RWPE2 (cell line): ENCODE measurements at regions not wholly inside any gene's neighbourhood (a gene's known extent, or its start where the extent isn't known, plus 50 kb on each side); places are given as distances from the start of the nearest gene placed in this dataset.
"Not testable (repeated sequence)": the region's sequence is repeated elsewhere in the genome, so short reads cannot be mapped to it uniquely, and the experiment has no call there.

Experiments used
- ATAC-seq: fragments of 200-7000 bp; cut with Tn5 transposase; 3 replicates; pipeline ENCODE4 v1.9.1; 2021; ENCODE audit warnings: low read depth
- DNase-seq: peaks from one replicate; pipeline ENCODE4 v3.0.0-alpha.2; 2020; ENCODE audit warnings: low spot score
- H3K27ac ChIP-seq: fragments of 450-650 bp; 2 replicates; pipeline ENCODE4 v1.5.1; 2017; ENCODE audit warnings: mild to moderate bottlenecking; ENCODE audit not compliant: poor library complexity, severe bottlenecking
- H3K27me3 ChIP-seq: fragments of 250-450 bp; sonication (Bioruptor Pico); 2 replicates; pipeline ENCODE4 v1.5.1; 2021; ENCODE audit warnings: mild to moderate bottlenecking, moderate library complexity; ENCODE audit not compliant: insufficient read depth, poor library complexity, severe bottlenecking
- H3K36me3 ChIP-seq: fragments of 250-450 bp; sonication (Bioruptor Pico); 2 replicates; pipeline ENCODE4 v1.5.1; 2020; ENCODE audit warnings: low read depth, mild to moderate bottlenecking, moderate library complexity
- H3K4me1 ChIP-seq: fragments of 250-450 bp; sonication (Bioruptor Pico); 2 replicates; pipeline ENCODE4 v1.5.1; 2021; ENCODE audit warnings: mild to moderate bottlenecking, moderate library complexity; ENCODE audit not compliant: insufficient read depth, poor library complexity, severe bottlenecking
- H3K4me3 ChIP-seq: fragments of 250-450 bp; sonication (Bioruptor Pico); 2 replicates; pipeline ENCODE4 v1.5.1; 2021; ENCODE audit warnings: mild to moderate bottlenecking, moderate library complexity; ENCODE audit not compliant: severe bottlenecking
- H3K9me3 ChIP-seq: fragments of 250-450 bp; sonication (Bioruptor Pico); 2 replicates; pipeline ENCODE4 v1.5.1; 2021; ENCODE audit warnings: mild to moderate bottlenecking, moderate library complexity; ENCODE audit not compliant: severe bottlenecking
- TF ChIP-seq, protein P1 (sequence below): fragments of 450-650 bp; IDR thresholded peaks from one replicate; pipeline ENCODE4 v1.5.1; 2017; ENCODE audit warnings: mild to moderate bottlenecking, moderate library complexity; ENCODE audit not compliant: poor library complexity, severe bottlenecking

DNA sequence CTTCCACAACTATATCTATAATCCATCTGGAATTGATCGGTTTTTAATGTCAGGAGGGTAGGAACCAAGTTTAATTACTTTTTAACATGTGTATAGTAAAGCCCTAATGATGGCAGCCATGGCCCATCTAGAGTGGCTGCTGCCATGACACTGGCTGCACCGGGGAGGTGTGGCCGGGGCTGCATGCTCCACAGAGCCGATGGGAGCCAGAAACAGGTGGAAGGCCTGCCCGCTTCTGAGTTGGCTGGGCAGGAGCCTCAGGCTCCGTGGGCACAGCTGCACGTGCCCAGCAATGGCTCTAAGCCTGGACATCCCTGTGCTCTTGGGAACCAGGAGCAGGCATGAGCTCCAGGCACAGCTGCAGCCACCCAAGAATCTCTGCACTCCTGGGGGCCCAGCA, 73.0 kb downstream of the GBP6 start:
- TF ChIP-seq, protein P1, sequence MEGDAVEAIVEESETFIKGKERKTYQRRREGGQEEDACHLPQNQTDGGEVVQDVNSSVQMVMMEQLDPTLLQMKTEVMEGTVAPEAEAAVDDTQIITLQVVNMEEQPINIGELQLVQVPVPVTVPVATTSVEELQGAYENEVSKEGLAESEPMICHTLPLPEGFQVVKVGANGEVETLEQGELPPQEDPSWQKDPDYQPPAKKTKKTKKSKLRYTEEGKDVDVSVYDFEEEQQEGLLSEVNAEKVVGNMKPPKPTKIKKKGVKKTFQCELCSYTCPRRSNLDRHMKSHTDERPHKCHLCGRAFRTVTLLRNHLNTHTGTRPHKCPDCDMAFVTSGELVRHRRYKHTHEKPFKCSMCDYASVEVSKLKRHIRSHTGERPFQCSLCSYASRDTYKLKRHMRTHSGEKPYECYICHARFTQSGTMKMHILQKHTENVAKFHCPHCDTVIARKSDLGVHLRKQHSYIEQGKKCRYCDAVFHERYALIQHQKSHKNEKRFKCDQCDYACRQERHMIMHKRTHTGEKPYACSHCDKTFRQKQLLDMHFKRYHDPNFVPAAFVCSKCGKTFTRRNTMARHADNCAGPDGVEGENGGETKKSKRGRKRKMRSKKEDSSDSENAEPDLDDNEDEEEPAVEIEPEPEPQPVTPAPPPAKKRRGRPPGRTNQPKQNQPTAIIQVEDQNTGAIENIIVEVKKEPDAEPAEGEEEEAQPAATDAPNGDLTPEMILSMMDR, result no peak
- no peak for ATAC-seq
- H3K27me3 ChIP-seq, result no peaks in the 10 kb centered on the region
- no peaks in the 10 kb centered on the region for H3K36me3 ChIP-seq
- H3K9me3 ChIP-seq, result no peaks in the 10 kb centered on the region
- no peaks in the 10 kb centered on the region for H3K4me1 ChIP-seq
- H3K27ac ChIP-seq, result no peak overlapping the region
- no peak overlapping the region for H3K4me3 ChIP-seq
- no peak for DNase-seq

DNA sequence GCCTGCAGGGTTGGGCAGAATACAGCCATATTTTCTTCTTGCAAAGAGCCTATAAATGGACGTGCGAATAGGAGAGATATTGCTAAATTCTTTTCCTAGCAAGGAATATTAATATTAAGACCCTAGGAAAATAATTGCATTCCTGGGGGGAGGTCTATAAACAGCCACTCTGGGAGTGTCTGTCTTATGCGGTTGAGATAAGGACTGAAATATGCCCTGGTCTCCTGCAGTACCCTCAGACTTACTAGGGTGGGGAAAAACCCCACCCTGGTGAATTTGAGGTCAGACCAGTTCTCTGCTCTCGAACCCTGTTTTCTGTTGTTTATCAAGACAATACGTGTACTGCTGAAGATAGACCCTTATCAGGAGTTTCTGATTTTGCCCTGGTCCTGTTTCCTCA, 74.4 kb downstream of the GBP6 start:
- H3K9me3 ChIP-seq, H3K4me3 ChIP-seq, H3K4me1 ChIP-seq, H3K36me3 ChIP-seq, DNase-seq, H3K27ac ChIP-seq, ATAC-seq, H3K27me3 ChIP-seq: not testable (repeated sequence)

DNA sequence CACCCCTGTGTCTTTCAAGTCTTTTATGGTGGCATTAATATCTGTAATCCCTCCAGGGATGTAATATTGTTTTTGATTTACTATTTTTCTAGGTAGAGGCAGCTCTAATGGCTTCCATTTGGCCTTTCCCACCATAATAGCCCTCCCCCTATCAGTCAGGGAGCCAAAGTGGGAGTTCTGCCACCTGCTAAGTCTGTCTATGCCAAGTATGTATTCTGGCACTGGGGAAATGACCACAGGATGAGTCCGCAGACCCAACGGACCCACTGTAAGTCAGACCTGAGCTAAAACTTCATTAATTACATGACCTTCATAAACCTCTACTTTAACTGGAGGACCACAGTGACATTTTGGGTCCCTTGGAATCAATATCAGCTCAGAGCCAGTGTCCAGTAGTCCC, 77.1 kb downstream of the GBP6 start:
- no peak for DNase-seq

DNA sequence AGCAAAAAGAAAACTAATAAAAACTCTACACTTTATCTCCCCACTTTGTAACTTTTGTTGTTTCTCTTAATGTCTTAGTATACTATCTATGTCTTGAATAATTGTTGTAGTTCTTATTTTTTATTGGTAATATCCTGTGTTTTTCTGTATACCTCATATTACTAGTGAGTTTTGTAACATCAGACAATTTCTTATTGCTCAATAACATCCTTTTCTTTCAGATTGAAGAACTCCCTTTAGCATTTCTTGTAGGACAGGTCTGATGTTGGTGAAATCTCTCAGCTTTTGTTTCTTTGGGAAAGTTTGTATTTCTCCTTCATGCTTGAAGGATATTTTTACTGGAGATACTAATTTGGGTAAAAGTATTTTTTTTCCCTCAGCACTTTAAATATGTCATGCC, 79.8 kb upstream of the LRRC8B start:
- DNase-seq (no peak), ATAC-seq (no peak)
- Histone ChIP-seq H3K9me3 (no peaks in the 10 kb centered on the region), H3K27me3 (no peaks in the 10 kb centered on the region), H3K27ac (no peak overlapping the region), H3K36me3 (no peaks in the 10 kb centered on the region), H3K4me1 (no peaks in the 10 kb centered on the region), H3K4me3 (no peak overlapping the region)
- TF ChIP-seq, protein P1, result no peak

More for the DNA sequence above, 77.1 kb downstream of the GBP6 start:
- Histone ChIP-seq H3K27me3 (no peaks in the 10 kb centered on the region), H3K4me1 (no peaks in the 10 kb centered on the region), H3K36me3 (no peaks in the 10 kb centered on the region), H3K27ac (no peak overlapping the region), H3K4me3 (no peak overlapping the region), H3K9me3 (no peaks in the 10 kb centered on the region)
- no peak for ATAC-seq
- TF ChIP-seq, protein P1, result no peak

DNA sequence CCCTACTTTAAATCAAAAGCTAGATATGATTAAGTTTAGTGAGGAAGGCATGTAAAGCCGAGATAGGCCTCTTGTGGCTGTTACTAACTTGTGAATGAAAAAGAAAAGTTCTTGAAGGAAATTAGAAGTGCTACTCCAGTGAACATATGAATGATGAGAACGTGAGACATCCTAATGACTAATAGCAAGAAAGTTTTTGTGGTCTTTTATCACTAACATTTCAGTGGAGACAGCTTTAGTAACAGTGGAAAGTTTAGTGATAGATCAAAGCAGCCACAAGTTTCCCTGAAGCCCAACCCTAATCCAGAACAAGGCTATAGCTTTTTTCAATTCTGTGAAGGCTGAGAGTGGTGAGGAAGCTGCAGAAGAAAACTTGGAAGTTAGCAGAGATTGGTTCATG, 73.6 kb upstream of the LRRC8B start:
- H3K4me1 ChIP-seq, result peaks cover 14% of the 10 kb centered on the region
- TF ChIP-seq, protein P1, result no peak
- DNase-seq, result no peak

More for the DNA sequence above, 73.6 kb upstream of the LRRC8B start:
- H3K27ac ChIP-seq, result no peak overlapping the region
- no peak overlapping the region for H3K4me3 ChIP-seq
- H3K9me3 ChIP-seq, result no peaks in the 10 kb centered on the region
- no peaks in the 10 kb centered on the region for H3K36me3 ChIP-seq
- H3K27me3 ChIP-seq, result no peaks in the 10 kb centered on the region
- ATAC-seq, result no peak
